ENCODE measurements at regions not wholly inside any gene's neighbourhood (a gene's known extent, or its start where the extent isn't known, plus 50 kb on each side); places are given as distances from the start of the nearest gene placed in this dataset.
"Not testable (repeated sequence)": the region's sequence is repeated elsewhere in the genome, so short reads cannot be mapped to it uniquely, and the experiment has no call there.

- no peak for FAIRE-seq
- no peak for DNase-seq (ENCODE audit: extremely low spot score, insufficient read length, low read depth)
These were observed 53.5 kb downstream of the FSCB start for GRCh38 chr14:44453433-44454171.

- DNase-seq (ENCODE audit: extremely low spot score, insufficient read length, low read depth); FAIRE-seq: not testable (repeated sequence)
These were observed 56.9 kb downstream of the FSCB start for GRCh38 chr14:44450232-44450631.

GRCh38 chr14:44449680-44450079 is 57.4 kb downstream of the FSCB start:
- DNase-seq (ENCODE audit: extremely low spot score, insufficient read length, low read depth) = no peak
- FAIRE-seq = no peak

DNA sequence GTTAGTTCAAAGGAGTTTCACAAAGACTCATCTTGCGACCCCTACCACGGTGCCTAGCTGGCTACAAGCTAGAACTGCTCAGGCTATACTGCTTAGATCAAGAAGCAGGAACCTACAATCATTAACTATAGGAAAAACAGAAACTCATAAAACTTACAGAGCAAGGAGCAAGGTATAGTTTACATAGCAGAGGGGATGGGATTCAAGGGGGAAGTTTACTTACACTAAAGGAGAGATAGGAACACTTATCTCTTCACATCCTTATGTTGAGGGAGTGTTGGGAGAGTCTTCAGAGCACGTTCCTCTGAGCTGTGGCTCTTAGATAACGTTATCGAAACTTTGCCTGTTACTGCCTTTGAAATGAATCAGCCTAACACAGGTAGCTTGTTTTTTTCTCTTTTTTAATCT is 58.1 kb downstream of the FSCB start:
- FAIRE-seq (no peak), DNase-seq (ENCODE audit: extremely low spot score, insufficient read length, low read depth) (no peak)

GRCh38 chr14:44446965-44447364 is 60.1 kb downstream of the FSCB start:
- FAIRE-seq (no peak), DNase-seq (ENCODE audit: extremely low spot score, insufficient read length, low read depth) (no peak)

- FAIRE-seq (no peak), DNase-seq (ENCODE audit: extremely low spot score, insufficient read length, low read depth) (no peak)
These were observed 62.6 kb downstream of the FSCB start for GRCh38 chr14:44444454-44444853.

GRCh38 chr14:44438936-44439335 is 68.1 kb downstream of the FSCB start:
- no peak for DNase-seq (ENCODE audit: extremely low spot score, insufficient read length, low read depth)
- no peak for FAIRE-seq

- FAIRE-seq (no peak), DNase-seq (ENCODE audit: extremely low spot score, insufficient read length, low read depth) (no peak)
These were observed 68.9 kb downstream of the FSCB start for GRCh38 chr14:44438221-44438620.

DNA sequence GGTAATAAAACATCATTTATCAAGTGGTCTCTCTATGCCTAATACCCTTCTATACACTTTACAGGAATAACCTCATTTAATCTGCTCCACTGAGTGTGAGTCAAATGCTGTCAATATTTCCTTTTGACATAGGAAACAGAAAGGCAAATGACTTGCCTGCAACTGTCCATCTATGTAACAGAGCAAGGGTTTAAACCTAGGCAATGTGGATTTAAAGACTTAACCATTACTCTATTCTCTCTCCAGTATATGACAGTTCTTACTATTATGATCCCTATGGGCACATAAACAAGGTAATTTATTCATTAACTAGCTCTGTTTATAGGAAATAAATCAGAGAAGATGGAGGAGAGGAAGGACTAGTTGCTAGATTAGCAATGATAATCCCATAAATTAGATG is 70.6 kb downstream of the FSCB start:
- FAIRE-seq (no peak), DNase-seq (ENCODE audit: extremely low spot score, insufficient read length, low read depth) (no peak)

GRCh38 chr14:44428231-44428945 is 78.7 kb downstream of the FSCB start:
- no peak for FAIRE-seq
- DNase-seq (ENCODE audit: extremely low spot score, insufficient read length, low read depth) = no peak

DNA sequence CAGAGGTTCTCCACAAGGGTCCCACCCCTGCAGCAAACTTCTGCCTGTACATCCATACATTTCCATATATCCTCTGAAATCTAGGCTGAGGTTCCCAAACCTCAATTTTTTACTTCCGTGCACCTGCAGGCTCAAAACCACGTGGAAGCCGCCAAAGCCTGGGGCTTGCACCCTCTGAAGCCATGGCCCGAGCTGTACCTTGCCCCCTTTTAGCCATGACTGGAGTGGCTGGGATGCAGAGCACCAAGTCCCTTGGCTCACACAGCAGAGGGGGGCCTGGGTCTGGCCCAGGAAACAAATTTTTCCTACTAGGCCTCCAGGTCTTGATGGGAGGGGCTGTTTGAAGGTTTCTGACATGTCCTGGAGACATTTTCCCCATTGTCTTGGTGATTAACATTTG is 84.4 kb downstream of the FSCB start:
- no peak for FAIRE-seq
- no peak for DNase-seq (ENCODE audit: extremely low spot score, insufficient read length, low read depth)

DNA sequence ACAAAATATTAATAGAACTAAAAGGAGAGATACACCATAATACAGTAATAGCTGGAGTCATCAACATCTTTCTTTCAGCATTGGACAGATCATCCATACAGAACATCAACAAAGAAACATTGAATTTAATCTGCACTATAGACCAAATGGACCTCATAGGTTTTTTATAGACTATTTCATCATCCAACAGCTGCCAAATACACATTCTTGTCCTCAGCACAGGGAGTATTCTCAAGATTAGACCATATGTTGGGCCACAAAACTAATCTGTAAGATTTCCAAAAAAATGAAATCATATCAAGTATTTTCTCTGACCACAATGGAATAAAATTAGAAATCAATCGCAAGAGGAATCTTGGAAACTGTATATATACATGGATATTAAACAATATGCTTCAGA is 86.9 kb downstream of the FSCB start:
- DNase-seq (ENCODE audit: extremely low spot score, insufficient read length, low read depth) (no peak), FAIRE-seq (no peak)

GRCh38 chr14:44418856-44419255 is 88.2 kb downstream of the FSCB start:
- DNase-seq (ENCODE audit: extremely low spot score, insufficient read length, low read depth) (no peak), FAIRE-seq (no peak)

GRCh38 chr14:44417809-44418208 is 89.3 kb downstream of the FSCB start:
- FAIRE-seq (no peak), DNase-seq (ENCODE audit: extremely low spot score, insufficient read length, low read depth) (no peak)

- FAIRE-seq (no peak), DNase-seq (ENCODE audit: extremely low spot score, insufficient read length, low read depth) (no peak)
These were observed 92.4 kb downstream of the FSCB start for GRCh38 chr14:44414646-44415045.

DNA sequence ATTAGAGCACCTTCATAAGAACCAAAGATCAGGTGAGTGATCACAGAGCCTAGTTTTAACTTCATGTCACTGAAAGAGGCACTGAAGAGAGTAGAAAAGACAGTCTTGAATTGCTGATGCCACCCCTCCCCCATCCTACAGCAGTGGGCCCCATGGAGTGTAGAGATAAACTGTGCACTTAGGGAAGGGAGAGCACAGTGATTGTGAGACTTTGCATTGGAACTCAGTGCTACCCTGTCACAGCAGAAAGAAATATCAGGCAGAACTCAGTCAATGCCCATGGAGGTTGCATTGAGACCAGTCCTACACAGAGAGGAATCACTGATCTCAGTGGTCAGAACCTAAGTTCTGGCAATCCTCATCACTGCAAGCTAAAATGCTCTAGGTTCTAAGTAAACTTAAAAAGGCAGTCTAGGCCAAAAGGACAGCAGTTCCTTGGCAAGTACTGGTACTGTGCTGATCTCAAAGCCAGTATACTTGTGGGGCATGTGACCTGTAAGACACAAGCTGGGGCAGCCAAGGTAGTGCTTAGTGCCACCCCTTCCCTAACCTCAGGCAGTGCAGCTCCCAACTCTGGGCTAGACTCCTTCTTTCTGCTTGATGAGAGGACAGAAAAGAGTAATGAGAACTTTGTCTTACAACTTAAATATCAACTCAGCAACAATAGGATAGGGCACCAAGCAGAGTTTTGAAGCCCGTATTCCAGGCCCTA is 94.1 kb downstream of the FSCB start:
- no peak for DNase-seq (ENCODE audit: extremely low spot score, insufficient read length, low read depth)
- FAIRE-seq = no peak

- FAIRE-seq = no peak
- no peak for DNase-seq (ENCODE audit: extremely low spot score, insufficient read length, low read depth)
These were observed 102.0 kb downstream of the FSCB start for GRCh38 chr14:44405011-44405486.

DNA sequence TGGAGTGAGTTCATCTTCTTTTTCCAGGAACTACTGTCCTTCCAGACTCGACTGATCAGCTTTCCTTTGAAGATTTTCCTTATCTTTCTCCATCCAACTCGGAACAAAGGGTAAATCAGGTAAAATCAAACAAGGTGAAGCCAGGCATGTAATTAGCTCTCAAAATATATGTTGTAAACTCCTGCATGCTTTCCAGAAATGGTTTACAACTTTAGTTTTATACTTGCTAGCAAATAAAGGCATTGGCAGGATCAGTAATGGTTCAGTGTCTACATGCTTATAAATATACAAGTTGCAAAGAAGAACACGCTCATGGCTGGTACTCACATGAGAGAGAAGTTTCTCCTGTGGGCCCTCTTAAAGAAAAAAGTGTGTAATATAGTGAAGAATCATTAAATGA is 102.5 kb downstream of the FSCB start:
- FAIRE-seq (no peak), DNase-seq (ENCODE audit: extremely low spot score, insufficient read length, low read depth) (no peak)

GRCh38 chr14:44404036-44404435 is 103.0 kb downstream of the FSCB start:
- DNase-seq (ENCODE audit: extremely low spot score, insufficient read length, low read depth) (no peak), FAIRE-seq (no peak)

GRCh38 chr14:44403193-44403592 is 103.9 kb downstream of the FSCB start:
- no peak for DNase-seq (ENCODE audit: extremely low spot score, insufficient read length, low read depth)
- FAIRE-seq = no peak

DNA sequence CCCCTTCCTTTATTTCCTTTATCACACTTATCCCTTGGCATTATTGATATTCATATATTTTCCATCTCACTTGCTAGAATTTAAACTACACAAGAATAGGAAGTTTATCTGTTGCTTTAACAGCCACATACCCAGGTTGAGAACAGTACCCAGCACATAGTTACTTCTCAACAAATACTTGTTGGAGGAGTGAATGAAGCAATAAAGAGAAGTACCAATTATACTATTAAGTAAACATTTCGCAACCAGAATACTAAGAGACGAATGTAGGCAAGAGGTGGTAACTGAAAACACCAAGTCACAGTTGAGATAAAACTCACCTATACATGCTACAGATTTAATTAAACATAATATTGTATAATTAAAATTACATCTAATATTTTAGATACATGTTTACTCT is 110.9 kb downstream of the FSCB start:
- no peak for FAIRE-seq
- no peak for DNase-seq (ENCODE audit: extremely low spot score, insufficient read length, low read depth)

Data from GM18507 (cell line).